NOMO-1 treated with dmso at 0.1 percent for 144 hours (cell line): ENCODE measurements at regions not wholly inside any gene's neighbourhood (a gene's known extent, or its start where the extent isn't known, plus 50 kb on each side); places are given as distances from the start of the nearest gene placed in this dataset.
A peak's percentile ranks its signal among the peaks of the same experiment; 100 is the strongest.

ENCODE experiments used
- DNase-seq: peaks from one replicate; lab custom pipeline; 2025; ENCODE audit not compliant: unreplicated experiment; lab: John Stamatoyannopoulos, UW

- no peak for DNase-seq
Observed at GRCh38 chr3:174398761-174399160, 460.4 kb upstream of the NAALADL2 start.

- DNase-seq = no peak
Observed at GRCh38 chr3:174403831-174404230, 455.3 kb upstream of the NAALADL2 start.

GRCh38 chr3:174408310-174408709 is 450.8 kb upstream of the NAALADL2 start:
- DNase-seq = no peak

GRCh38 chr3:174409086-174409743 is 449.9 kb upstream of the NAALADL2 start:
- DNase-seq = no peak

GRCh38 chr3:174413062-174413912 is 445.8 kb upstream of the NAALADL2 start:
- no peak for DNase-seq

- DNase-seq = no peak
Observed at GRCh38 chr3:174414902-174415301, 444.2 kb upstream of the NAALADL2 start.

DNA sequence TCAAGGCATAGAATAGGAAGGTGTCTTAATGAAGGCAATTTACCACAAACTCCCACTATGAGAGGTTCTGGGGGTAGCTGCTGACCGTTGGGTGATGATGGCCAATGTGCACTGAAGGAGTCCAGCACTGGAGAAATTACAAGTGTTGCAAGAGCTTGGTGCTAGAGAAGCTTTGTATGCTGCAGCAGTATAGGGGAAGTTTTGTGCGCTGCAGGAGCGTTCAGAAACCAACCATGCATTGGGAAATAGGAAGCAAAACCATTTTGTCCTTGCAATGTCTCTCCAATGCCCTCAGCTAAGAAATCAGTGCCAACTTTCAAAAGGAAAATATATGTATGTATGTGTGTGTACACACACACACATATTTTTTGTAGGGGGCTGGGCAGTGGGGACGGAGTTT is 441.6 kb upstream of the NAALADL2 start:
- DNase-seq = peak; percentile 81

GRCh38 chr3:174419216-174419615 is 439.9 kb upstream of the NAALADL2 start:
- no peak for DNase-seq

DNA sequence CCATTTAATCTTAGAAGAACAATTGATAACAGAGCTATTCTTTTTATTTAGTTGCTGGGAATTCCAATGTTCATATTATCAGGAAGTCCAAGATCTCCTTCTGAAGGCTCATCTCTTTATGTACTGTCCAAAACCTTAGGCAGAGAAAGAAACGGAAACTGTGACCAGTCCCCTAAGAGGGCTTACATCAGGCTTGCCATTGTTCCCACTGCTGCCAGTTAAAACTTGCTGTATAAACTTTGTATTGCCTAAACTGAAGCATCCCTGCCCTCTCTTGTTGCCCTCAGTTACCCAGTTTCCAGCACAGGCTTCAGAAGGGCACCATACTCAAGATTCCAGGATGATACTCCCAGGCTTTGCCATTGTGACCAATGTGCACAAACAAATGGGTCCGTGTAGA is 435.2 kb upstream of the NAALADL2 start:
- no peak for DNase-seq

- no peak for DNase-seq
Observed at GRCh38 chr3:174424656-174425055, 434.5 kb upstream of the NAALADL2 start.

GRCh38 chr3:174425422-174425821 is 433.7 kb upstream of the NAALADL2 start:
- DNase-seq = no peak

DNA sequence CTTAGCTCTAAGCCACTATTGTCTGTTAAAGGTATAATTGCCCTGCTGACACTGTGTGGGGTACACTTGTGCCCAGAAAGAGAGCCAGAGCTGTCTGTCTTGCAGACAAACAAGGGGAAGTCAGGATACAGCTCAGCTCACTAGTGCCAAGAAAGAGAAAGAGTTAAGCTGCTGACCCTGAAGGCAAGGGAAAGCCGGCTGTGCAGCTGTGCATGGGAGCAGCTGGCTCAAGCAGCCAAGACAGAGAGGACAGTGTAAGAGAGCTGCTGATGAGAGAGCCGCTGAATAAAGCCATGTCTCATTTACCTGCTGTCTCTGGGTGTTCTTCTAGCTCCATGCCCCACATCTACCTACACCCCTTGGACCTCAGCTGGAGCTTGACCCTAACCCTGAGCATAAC is 428.1 kb upstream of the NAALADL2 start:
- DNase-seq = no peak

GRCh38 chr3:174431717-174432116 is 427.4 kb upstream of the NAALADL2 start:
- no peak for DNase-seq

DNA sequence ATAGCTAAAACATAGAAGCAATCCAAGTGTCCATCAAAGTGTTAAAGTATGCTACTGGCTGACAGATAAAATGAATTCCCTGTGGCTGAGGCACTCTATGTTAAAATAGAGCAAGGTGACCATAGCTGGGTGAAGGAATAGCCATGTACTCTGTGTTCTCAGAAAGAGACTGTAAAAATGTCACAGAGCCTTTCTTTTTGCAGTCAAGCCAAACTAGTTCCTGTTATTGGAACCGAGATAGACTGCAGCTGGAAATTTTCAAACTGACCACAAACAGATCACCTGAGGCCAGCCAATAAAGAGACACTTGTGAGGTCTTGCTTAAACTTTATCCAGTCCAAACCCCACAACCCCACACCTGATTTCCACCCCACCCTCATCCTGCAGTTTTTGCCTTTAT is 422.8 kb upstream of the NAALADL2 start:
- peak; percentile 50 for DNase-seq

DNA sequence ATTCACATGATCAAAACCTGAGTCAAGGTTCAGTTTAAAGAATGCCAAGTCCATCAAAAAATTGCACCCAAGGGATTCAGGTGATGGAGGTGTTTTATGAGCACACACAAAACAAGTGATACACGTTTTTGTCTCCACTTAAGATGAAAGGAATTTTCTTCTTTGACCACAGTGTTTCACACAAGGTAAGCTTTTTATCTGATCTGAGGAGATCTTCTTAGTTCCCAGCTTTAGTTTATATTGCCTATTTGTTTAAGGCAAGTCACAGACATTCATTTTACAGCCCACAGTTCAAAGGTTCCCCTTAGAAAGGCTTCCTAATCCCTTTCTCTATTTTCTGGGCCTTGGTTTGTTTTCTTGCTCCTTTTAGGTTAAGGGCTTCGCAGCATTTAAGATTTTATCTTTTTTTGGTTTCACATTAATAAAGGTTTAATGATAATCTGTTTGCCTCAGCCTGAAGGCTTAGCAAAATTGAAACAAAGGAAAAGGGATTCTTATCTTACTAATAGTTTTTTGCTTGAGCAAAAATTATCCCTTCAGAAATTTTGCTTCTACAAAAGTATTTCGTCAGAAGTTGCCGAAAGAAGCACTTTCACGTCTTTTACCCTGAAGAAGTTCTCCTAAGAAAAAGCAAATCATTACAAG is 420.5 kb upstream of the NAALADL2 start:
- no peak for DNase-seq

DNA sequence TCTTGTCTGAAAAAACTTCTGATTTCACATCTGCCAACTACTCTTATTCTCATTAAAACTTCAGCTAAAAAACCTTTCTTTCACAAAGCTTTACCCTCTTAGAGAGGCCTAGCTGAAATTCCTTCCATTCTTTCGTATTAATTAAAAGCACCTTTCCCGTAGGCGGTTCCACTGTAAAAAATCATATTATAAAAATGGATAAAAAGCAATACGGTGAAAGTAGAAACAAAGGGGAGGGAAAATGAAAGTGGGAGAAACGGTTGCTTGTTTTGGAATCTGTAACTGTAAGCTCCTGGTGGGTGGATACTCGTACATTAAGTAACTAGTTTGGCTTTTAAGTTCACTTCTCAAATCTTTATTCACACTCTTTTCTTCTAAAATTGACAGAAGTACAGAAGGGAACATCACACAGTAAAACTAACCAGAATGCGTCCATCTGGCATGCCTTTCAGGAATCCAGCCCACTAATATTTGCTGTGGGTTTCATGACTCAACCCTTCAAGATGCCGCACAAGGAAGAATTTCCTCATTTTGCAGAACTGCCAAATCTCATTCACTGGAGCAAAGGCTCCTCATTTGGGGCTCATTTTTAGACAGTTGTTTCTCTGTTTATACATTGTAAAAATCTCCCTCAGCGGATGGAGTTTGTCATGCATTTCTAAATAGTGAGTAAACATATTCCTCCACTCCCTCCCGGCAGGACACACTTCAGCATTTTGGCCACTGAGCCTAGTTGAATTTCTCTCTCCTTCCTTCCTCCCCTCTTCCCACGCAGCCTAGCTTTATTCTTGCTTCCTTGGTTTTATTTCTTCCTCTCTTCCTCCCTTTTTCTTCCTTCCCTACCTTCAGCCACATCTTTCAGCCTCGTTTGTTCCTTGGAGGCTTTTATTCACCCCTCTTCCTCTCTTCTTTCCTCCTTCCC is 419.5 kb upstream of the NAALADL2 start:
- peak; percentile 74 for DNase-seq

DNA sequence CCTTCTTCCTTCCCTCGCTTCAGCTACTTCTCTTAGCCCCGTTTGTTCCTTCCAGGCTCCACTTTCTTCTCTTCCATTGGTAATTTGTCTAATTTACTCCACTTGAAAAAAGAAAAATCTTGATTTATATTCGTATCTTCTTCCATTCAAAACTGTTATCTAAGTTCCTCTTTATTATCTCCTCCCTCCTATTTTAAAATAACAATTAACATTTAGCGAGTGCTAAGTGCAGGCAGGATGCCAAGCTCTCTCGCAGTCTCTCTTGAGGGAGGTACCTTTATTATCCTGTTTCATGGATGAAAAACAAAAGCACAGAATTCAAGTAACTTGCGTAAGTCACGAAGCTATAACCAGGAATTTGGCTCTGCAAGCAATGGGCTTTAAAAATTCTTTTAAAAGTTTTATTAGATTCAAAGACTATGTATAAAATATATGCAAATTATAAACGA is 418.9 kb upstream of the NAALADL2 start:
- peak; percentile 35 for DNase-seq

DNA sequence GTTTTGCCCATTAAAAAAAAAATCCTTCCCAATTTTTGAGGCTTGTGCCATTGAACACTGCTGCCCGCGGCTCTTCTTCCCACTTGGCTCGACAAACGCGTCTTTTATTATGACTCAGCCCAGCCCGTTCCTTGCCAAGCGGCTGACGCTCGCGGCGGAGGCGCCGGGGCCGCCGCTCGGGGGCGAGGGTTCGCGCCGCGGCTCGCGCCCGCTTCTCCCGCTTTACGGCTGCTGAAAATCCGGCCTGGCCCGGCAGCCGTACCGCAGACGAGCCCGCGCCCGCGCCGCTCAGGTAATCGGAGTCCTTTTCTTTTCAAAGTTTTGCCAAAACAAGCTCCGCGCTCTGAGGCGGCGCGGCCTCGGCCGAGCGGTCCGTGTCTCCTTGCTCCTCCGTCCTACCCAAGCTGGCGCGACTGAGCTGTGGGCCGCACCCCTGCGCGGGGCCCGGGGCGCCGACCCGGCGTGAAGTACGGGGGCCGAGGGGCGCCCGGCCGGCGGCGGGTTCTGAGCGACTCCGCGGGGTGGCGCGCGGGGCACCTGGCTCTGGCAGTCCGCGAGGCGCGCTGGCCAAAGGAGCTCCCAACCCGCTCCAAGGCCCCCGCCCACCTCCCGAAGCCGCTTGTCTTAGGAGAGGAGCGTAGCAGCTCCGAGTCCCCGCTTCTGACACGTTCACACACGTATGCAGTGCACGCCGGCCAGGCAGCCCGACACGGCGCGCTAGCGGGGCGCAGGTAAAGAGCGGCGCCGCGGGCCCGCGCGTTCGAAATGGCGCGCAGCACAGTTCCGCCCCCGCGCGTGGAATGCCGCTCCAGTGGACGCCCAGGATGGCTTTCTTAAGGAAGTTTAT is 418.2 kb upstream of the NAALADL2 start:
- peak; percentile 84 for DNase-seq

DNA sequence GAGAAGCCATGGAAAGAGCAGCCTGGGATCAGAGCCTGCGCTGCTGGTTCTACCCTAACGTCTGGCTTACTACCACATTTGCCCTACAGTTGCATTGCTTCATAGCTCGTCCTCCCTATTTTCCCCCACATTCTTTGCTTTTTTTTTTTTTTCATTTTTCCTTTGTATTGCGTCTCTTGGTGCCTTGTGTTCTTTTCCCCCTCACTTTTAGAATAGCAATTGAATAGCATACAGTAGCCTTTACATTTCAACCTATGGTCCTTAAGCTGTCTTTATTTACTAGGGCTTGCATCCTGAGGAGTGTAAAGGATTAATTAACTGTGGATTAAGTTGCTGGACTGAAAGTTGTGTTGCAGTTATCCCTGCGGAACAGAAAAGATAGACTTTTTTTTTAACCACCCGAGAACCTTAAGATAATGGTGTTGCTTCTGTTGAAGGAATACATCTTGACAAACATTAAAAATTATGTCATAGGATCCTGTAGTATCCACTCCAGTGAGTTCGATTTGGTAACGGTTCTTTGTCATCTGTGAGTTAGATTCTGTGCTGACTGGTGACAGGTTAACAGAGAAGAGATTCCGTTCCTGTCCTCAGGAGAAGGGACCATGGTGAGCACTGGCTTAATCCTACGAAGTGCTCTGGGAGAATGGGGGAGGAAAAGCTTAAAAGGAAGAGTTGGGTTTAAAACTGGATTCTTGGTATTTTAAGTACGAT is 417.4 kb upstream of the NAALADL2 start:
- no peak for DNase-seq
